Fibroblast of the conjunctiva (primary cell): ENCODE measurements at regions not wholly inside any gene's neighbourhood (a gene's known extent, or its start where the extent isn't known, plus 50 kb on each side); places are given as distances from the start of the nearest gene placed in this dataset.
"Not testable (repeated sequence)": the region's sequence is repeated elsewhere in the genome, so short reads cannot be mapped to it uniquely, and the experiment has no call there.

Source experiments
- DNase-seq: peaks from one replicate; pipeline ENCODE4 v3.0.0-alpha.2; 2010; ENCODE audit warnings: low read depth

GRCh38 chr6:55955684-55956083 lies 80.3 kb upstream of the BMP5 start:
- no peak for DNase-seq

- no peak for DNase-seq
Measured at GRCh38 chr6:55954436-55954835, 79.0 kb upstream of the BMP5 start.

- DNase-seq: peak; percentile 72
Measured at GRCh38 chr6:55953335-55953734, 77.9 kb upstream of the BMP5 start.

GRCh38 chr6:55950071-55950814 lies 74.9 kb upstream of the BMP5 start:
- no peak for DNase-seq

- no peak for DNase-seq
Measured at GRCh38 chr6:55943329-55943728, 67.9 kb upstream of the BMP5 start.

GRCh38 chr6:55941702-55942101 lies 66.3 kb upstream of the BMP5 start:
- DNase-seq: no peak

GRCh38 chr6:55937951-55938690 lies 62.7 kb upstream of the BMP5 start:
- DNase-seq: no peak

GRCh38 chr6:55937261-55937947 lies 62.0 kb upstream of the BMP5 start:
- no peak for DNase-seq

- no peak for DNase-seq
Measured at GRCh38 chr6:55931101-55931500, 55.7 kb upstream of the BMP5 start.

- not testable (repeated sequence) for DNase-seq
Measured at GRCh38 chr6:55927713-55928112, 52.3 kb upstream of the BMP5 start.

- peak; percentile 54 for DNase-seq
Measured at GRCh38 chr6:55925292-55925691, 49.9 kb upstream of the BMP5 start.
